ENCODE measurements at regions not wholly inside any gene's neighbourhood (a gene's known extent, or its start where the extent isn't known, plus 50 kb on each side); places are given as distances from the start of the nearest gene placed in this dataset.
"Not testable (repeated sequence)": the region's sequence is repeated elsewhere in the genome, so short reads cannot be mapped to it uniquely, and the experiment has no call there.

- no peaks in the 10 kb centered on the region for H3F3A ChIP-seq (ENCODE audit: insufficient read depth, low read length)
- H3K36me3 ChIP-seq (ENCODE audit: insufficient read depth, low read length): no peaks in the 10 kb centered on the region
- H3K27me3 ChIP-seq (ENCODE audit: insufficient read depth, low read length): no peaks in the 10 kb centered on the region
- no peaks in the 10 kb centered on the region for H4K20me1 ChIP-seq (ENCODE audit: insufficient read depth, low read length)
- H2AFZ ChIP-seq (ENCODE audit: low read length): no peak overlapping the region
- H3K4me2 ChIP-seq (ENCODE audit: low read length): no peak overlapping the region
- no peaks in the 10 kb centered on the region for H3K9me2 ChIP-seq (ENCODE audit: low read depth, low read length)
- no peak overlapping the region for H3K4me3 ChIP-seq (ENCODE audit: low read depth, low read length, poor library complexity, severe bottlenecking)
- no peaks in the 10 kb centered on the region for H3K9me3 ChIP-seq (ENCODE audit: low read length)
- no peaks in the 10 kb centered on the region for H3K79me2 ChIP-seq (ENCODE audit: insufficient read depth, low read length)
- H3K27ac ChIP-seq (ENCODE audit: low read depth, low read length, poor library complexity, severe bottlenecking): no peak overlapping the region
- H3K9ac ChIP-seq (ENCODE audit: low read length): no peak overlapping the region
- TF ChIP-seq, protein P1, sequence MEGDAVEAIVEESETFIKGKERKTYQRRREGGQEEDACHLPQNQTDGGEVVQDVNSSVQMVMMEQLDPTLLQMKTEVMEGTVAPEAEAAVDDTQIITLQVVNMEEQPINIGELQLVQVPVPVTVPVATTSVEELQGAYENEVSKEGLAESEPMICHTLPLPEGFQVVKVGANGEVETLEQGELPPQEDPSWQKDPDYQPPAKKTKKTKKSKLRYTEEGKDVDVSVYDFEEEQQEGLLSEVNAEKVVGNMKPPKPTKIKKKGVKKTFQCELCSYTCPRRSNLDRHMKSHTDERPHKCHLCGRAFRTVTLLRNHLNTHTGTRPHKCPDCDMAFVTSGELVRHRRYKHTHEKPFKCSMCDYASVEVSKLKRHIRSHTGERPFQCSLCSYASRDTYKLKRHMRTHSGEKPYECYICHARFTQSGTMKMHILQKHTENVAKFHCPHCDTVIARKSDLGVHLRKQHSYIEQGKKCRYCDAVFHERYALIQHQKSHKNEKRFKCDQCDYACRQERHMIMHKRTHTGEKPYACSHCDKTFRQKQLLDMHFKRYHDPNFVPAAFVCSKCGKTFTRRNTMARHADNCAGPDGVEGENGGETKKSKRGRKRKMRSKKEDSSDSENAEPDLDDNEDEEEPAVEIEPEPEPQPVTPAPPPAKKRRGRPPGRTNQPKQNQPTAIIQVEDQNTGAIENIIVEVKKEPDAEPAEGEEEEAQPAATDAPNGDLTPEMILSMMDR (IDR thresholded peaks at IDR 0.05; ENCODE audit: low read length): no peak
- TF ChIP-seq EZH2 (IDR thresholded peaks at IDR 0.05; ENCODE audit: borderline replicate concordance, low read length): no peak
- H3K4me1 ChIP-seq (ENCODE audit: insufficient read depth, low read length, severe bottlenecking): peaks cover 2% of the 10 kb centered on the region
Observed at GRCh38 chr12:116667752-116668151, 70.1 kb downstream of the SPRING1 start.

DNA sequence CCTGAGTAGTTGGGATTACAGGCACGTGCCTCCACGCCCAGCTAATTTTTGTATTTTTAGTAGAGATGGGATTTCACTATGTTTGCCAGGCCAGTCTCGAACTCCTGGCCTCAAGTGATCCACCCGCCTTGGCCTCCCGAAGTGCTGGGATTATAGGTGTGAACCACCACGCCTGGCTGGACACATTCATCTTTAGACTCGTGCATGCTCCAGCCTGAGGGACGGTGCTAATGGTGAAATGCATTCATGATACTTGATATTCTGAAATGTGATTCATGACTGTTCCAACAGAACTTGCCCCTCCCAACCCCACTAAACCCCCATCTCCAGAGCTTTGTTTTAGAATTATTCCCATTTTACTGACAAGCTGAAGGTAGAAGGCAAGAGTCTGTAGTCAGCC, 71.0 kb downstream of the SPRING1 start:
- not testable (repeated sequence) for H3F3A ChIP-seq (ENCODE audit: insufficient read depth, low read length); H3K27me3 ChIP-seq (ENCODE audit: insufficient read depth, low read length); H3K9me3 ChIP-seq (ENCODE audit: low read length); H3K27ac ChIP-seq (ENCODE audit: low read depth, low read length, poor library complexity, severe bottlenecking); H3K9me2 ChIP-seq (ENCODE audit: low read depth, low read length); H3K79me2 ChIP-seq (ENCODE audit: insufficient read depth, low read length); H3K4me3 ChIP-seq (ENCODE audit: low read depth, low read length, poor library complexity, severe bottlenecking); H2AFZ ChIP-seq (ENCODE audit: low read length); H3K36me3 ChIP-seq (ENCODE audit: insufficient read depth, low read length); H3K4me2 ChIP-seq (ENCODE audit: low read length); H3K9ac ChIP-seq (ENCODE audit: low read length); H3K4me1 ChIP-seq (ENCODE audit: insufficient read depth, low read length, severe bottlenecking); H4K20me1 ChIP-seq (ENCODE audit: insufficient read depth, low read length)

- no peaks in the 10 kb centered on the region for H3K9me2 ChIP-seq (ENCODE audit: low read depth, low read length)
- no peaks in the 10 kb centered on the region for H4K20me1 ChIP-seq (ENCODE audit: insufficient read depth, low read length)
- H3K27ac ChIP-seq (ENCODE audit: low read depth, low read length, poor library complexity, severe bottlenecking): no peak overlapping the region
- H3K9me3 ChIP-seq (ENCODE audit: low read length): no peaks in the 10 kb centered on the region
- H2AFZ ChIP-seq (ENCODE audit: low read length): no peak overlapping the region
- no peaks in the 10 kb centered on the region for H3F3A ChIP-seq (ENCODE audit: insufficient read depth, low read length)
- no peak overlapping the region for H3K4me3 ChIP-seq (ENCODE audit: low read depth, low read length, poor library complexity, severe bottlenecking)
- H3K27me3 ChIP-seq (ENCODE audit: insufficient read depth, low read length): peaks cover 3% of the 10 kb centered on the region; the same call in 1 of the 2 replicates
- no peak overlapping the region for H3K4me2 ChIP-seq (ENCODE audit: low read length)
- no peaks in the 10 kb centered on the region for H3K4me1 ChIP-seq (ENCODE audit: insufficient read depth, low read length, severe bottlenecking)
- TF ChIP-seq EZH2 (IDR thresholded peaks at IDR 0.05; ENCODE audit: borderline replicate concordance, low read length): no peak
- TF ChIP-seq, protein P1 (IDR thresholded peaks at IDR 0.05; ENCODE audit: low read length): no peak
- H3K36me3 ChIP-seq (ENCODE audit: insufficient read depth, low read length): no peaks in the 10 kb centered on the region
- no peaks in the 10 kb centered on the region for H3K79me2 ChIP-seq (ENCODE audit: insufficient read depth, low read length)
- H3K9ac ChIP-seq (ENCODE audit: low read length): no peak overlapping the region
Observed at GRCh38 chr12:116666305-116666673, 71.6 kb downstream of the SPRING1 start.

DNA sequence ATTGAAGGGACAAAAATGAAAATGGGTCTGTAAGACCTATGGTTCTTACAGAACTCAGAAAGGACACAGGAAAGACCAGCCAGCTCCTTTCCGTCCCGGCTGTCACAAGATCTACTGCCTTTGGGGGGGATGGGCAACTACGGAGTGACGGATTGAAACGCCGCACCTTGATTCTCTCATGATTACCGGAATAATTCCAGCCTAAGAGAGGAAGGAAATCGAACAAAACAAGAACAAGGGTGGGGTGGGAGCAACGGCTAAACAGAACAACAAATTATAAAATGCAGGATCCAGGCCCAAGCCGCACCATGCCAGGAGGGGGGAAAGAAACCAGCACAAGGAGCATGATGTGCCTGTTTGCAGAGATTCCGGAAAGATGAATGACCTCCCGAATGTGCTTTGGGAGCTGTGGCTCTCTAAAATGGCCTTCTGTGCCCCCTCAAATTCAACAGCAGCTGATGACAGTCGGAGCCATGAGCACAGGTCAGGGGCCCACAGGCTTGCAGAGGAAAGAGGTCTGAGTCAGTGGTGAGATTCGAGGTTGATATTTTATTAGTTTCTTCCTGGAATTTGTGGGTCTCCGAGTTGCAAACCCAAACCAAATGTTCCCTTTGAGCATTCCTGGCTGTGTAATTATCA, 72.1 kb downstream of the SPRING1 start:
- TF ChIP-seq, protein P1 (IDR thresholded peaks at IDR 0.05; ENCODE audit: low read length): no peak
- no peak for TF ChIP-seq EZH2 (IDR thresholded peaks at IDR 0.05; ENCODE audit: borderline replicate concordance, low read length)
- Histone ChIP-seq H3K9ac (ENCODE audit: low read length) (no peak overlapping the region), H3K9me3 (ENCODE audit: low read length) (no peaks in the 10 kb centered on the region), H3K9me2 (ENCODE audit: low read depth, low read length) (no peaks in the 10 kb centered on the region), H4K20me1 (ENCODE audit: insufficient read depth, low read length) (no peaks in the 10 kb centered on the region), H3K27me3 (ENCODE audit: insufficient read depth, low read length) (peaks cover 3% of the 10 kb centered on the region; the same call in 1 of the 2 replicates), H3K4me2 (ENCODE audit: low read length) (no peak overlapping the region), H3F3A (ENCODE audit: insufficient read depth, low read length) (no peaks in the 10 kb centered on the region), H3K36me3 (ENCODE audit: insufficient read depth, low read length) (no peaks in the 10 kb centered on the region), H3K4me3 (ENCODE audit: low read depth, low read length, poor library complexity, severe bottlenecking) (no peak overlapping the region), H3K4me1 (ENCODE audit: insufficient read depth, low read length, severe bottlenecking) (no peaks in the 10 kb centered on the region), H2AFZ (ENCODE audit: low read length) (no peak overlapping the region), H3K79me2 (ENCODE audit: insufficient read depth, low read length) (no peaks in the 10 kb centered on the region), H3K27ac (ENCODE audit: low read depth, low read length, poor library complexity, severe bottlenecking) (no peak overlapping the region)
